Heart left ventricle (tissue), 13 donors: ENCODE measurements at regions not wholly inside any gene's neighbourhood (a gene's known extent, or its start where the extent isn't known, plus 50 kb on each side); places are given as distances from the start of the nearest gene placed in this dataset.

Experiments used
- POLR2A ChIP-seq, 2 donors: fragments of 450-650 bp; IDR thresholded peaks; one replicate each; pipeline ENCODE4 v1.6.1; 2017; ENCODE audit warnings: antibody characterized with exemption in 2 of 2, mild to moderate bottlenecking in 2 of 2, moderate library complexity in 2 of 2
- TF ChIP-seq, protein P1 (sequence below), 12 donors: fragments of 200-600 bp; sonication (generic) in 4 of 12; IDR thresholded peaks; one replicate each; pipeline versions ENCODE4 v1.5.0 to v1.8.0; 2018 to 2022; ENCODE audit warnings: antibody characterized with exemption in 12 of 12, mild to moderate bottlenecking in 5 of 12
- donor health status: ischemic (EF 13 %, LVEDD 7.1; RV severe dilation, severe dysfunction).
- donor health status: DM: no; HTN: yes; CAD: no.
- donor health status: DM: no; HTN: no; CAD: no.
- donor health status: ischemic (EF 25% LVEDD 6.9; RV normal size, moderate dysfunction).
- donor health status: ischemic (EF 25% LVEDD 5.7; RV mildly dilated, moderate dysfunction).
- donor health status: ischemic (EF 35%, LVEDD 5.7; RV mildly dilated, moderate dysfunction).
- donor health status: nonischemic (EF 11% LVEDD 7.7; RV severe dilation, severe dysfunction).
- donor health status: DM: yes; HTN: yes; CAD: no.
- donor health status: PGD.
- donor health status: ischemic (EF 29% LVEDD 5.4; RV normal size, mild dysfunction).
- donor health status: nonischemic (EF 23%, LVEDD 6.1; RV moderate dilation, normal function).

DNA sequence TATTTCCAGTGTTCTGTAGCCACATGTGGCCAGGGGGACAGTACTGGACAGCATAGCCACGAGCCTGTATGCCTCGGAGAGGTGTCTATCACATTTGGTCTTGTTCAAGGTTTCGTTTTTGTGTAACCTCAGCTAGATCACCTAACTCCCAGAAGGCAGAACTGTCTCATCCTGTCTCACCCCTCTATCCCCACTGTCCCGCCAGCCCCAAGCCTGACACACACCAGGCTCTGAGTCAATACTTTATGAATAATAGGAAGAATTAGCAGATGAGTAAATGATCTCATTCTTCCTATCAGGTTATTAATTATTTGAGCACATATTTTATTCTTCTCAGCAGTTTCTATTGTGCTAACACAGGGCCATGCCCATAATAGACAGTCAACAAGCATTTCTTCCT, 132.2 kb downstream of the NUFIP1 start:
- TF ChIP-seq, protein P1, sequence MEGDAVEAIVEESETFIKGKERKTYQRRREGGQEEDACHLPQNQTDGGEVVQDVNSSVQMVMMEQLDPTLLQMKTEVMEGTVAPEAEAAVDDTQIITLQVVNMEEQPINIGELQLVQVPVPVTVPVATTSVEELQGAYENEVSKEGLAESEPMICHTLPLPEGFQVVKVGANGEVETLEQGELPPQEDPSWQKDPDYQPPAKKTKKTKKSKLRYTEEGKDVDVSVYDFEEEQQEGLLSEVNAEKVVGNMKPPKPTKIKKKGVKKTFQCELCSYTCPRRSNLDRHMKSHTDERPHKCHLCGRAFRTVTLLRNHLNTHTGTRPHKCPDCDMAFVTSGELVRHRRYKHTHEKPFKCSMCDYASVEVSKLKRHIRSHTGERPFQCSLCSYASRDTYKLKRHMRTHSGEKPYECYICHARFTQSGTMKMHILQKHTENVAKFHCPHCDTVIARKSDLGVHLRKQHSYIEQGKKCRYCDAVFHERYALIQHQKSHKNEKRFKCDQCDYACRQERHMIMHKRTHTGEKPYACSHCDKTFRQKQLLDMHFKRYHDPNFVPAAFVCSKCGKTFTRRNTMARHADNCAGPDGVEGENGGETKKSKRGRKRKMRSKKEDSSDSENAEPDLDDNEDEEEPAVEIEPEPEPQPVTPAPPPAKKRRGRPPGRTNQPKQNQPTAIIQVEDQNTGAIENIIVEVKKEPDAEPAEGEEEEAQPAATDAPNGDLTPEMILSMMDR (IDR thresholded peaks at IDR 0.05) = no peak
- no peak for TF ChIP-seq POLR2A (IDR thresholded peaks at IDR 0.05)
